HG03378 (cell line): ENCODE measurements at regions not wholly inside any gene's neighbourhood (a gene's known extent, or its start where the extent isn't known, plus 50 kb on each side); places are given as distances from the start of the nearest gene placed in this dataset.

Source experiments
- ATAC-seq: cut with Tn5 transposase; IDR thresholded peaks from one replicate; pipeline ENCODE4 v1.9.1; 2021; ENCODE audit warnings: mild to moderate bottlenecking, moderate library complexity; ENCODE audit not compliant: unreplicated experiment

- ATAC-seq: no peak
Observed at GRCh38 chr2:74735009-74735408, 81.0 kb downstream of the SEMA4F start.

- no peak for ATAC-seq
Observed at GRCh38 chr2:74735564-74735963, 81.5 kb downstream of the SEMA4F start.

- no peak for ATAC-seq
Observed at GRCh38 chr2:74736589-74736988, 82.5 kb downstream of the SEMA4F start.

DNA sequence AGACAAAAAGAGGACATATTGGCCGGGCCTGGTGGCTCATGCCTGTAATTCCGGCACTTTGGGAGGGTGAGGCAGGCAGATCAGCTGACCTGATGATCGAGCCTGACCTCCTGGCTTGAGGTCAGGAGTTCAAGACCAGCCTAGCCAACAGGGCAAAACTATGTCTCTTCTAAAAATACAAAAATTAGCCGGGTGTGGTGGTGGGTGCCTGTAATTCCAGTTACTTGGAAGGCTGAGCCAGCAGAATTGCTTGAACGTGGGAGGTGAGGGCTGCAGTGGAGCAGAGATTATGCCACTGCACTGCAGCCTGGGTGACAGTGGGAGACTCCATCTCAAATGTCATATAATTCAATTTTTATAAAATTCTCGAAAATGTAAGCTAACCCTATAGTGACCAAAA, 84.5 kb downstream of the SEMA4F start:
- no peak for ATAC-seq

DNA sequence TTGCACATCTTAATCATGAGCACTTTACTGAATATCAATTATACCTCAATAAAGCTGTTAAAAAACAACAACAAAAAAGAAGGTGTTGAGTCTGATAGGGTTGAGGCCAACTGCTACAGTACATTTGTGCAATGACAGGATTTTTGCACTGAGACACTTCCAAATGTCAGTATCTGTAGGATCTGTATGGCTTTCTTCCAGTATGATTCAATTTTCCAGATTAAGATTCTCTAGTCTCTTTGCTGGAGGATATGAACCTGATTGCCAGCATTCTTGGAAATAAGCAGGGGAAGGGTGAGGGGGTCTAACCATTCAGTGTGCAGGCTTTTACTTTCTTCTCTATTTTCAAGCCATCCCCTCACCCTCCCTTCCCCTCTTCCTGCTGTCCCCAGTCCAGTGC, 85.1 kb downstream of the SEMA4F start:
- ATAC-seq: no peak

GRCh38 chr2:74739733-74740241, 85.7 kb downstream of the SEMA4F start:
- no peak for ATAC-seq

- no peak for ATAC-seq
Observed at GRCh38 chr2:74740395-74740740, 86.3 kb downstream of the SEMA4F start.

- no peak for ATAC-seq
Observed at GRCh38 chr2:74740741-74741431, 86.8 kb downstream of the SEMA4F start.

GRCh38 chr2:74741629-74742028, 87.6 kb downstream of the SEMA4F start:
- no peak for ATAC-seq

DNA sequence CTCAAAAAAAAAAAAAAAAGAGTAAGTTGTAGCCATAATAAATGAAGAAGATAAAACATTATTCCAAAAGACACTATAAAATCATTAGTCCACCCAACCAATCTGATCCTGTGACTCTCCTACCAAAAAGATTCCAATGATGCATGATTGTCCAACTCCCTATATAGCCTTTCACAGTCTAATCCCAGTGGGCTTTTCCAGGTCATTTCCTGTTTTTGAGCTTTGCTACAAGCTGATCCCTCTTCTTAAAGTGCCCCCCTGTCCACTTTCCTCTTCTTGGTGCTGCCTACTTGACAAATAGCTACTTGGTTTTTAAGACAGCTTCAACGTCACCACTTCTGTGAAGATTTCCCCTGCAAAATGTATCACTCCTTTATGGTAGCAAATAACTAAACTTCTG, 88.4 kb downstream of the SEMA4F start:
- no peak for ATAC-seq

GRCh38 chr2:74743039-74743438, 89.0 kb downstream of the SEMA4F start:
- no peak for ATAC-seq

- no peak for ATAC-seq
Observed at GRCh38 chr2:74743778-74744177, 89.7 kb downstream of the SEMA4F start.

DNA sequence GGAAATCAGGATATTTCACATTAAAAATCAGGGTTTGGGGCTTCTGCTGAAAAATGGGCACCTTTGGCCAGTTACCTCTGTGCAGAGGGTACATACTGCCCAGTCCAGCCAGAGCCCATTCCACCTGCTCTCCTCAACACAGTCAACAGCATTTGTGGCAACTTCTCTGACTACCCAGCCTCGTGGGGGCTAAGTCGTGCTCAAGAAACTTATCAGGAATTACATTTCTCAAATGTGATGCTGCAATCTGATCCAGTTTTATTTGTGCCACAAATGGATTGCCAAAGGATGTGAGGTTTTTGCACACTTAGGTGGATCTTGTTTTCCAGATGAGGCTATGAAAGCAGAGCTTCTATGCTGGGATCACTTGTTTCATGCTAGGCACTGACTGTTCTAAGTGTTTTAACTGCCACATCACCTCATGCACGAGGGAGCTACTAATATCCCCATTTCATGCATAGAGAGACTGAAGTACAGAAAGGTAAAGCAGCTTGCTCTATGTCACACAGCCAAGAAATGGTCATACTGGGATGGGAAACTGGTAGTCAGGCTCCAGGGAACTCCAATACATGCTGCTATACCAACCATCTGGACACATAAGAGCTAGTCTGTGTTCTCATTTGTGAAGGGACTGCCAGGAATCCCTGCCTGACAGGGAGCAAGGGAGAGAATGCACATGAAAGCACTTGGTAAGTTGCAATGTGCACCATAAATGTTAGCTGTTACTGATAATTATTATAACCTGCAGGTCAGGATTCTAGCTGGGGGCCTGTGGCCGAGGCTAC, 89.0 kb upstream of the HK2 start:
- ATAC-seq: no peak

GRCh38 chr2:74745766-74746165, 88.2 kb upstream of the HK2 start:
- no peak for ATAC-seq

DNA sequence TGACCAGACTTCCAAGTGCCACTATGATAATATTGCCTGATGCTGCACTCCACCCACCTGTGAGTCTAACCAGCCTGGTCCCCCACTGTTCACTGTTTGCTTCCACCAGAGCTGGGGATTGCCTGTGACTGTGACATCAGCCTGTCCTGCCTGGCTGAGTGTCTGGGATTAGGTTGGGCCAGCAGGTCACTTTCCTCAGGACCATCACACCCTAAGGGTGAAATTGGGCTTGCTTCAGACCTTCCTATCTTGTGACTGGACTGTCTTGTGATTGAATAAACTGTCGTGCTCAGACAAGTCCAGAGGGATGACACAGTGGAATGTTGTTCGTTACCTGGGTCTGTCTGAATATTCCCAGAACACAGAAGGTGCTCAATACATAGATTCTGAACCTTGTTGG, 87.4 kb upstream of the HK2 start:
- ATAC-seq: no peak

DNA sequence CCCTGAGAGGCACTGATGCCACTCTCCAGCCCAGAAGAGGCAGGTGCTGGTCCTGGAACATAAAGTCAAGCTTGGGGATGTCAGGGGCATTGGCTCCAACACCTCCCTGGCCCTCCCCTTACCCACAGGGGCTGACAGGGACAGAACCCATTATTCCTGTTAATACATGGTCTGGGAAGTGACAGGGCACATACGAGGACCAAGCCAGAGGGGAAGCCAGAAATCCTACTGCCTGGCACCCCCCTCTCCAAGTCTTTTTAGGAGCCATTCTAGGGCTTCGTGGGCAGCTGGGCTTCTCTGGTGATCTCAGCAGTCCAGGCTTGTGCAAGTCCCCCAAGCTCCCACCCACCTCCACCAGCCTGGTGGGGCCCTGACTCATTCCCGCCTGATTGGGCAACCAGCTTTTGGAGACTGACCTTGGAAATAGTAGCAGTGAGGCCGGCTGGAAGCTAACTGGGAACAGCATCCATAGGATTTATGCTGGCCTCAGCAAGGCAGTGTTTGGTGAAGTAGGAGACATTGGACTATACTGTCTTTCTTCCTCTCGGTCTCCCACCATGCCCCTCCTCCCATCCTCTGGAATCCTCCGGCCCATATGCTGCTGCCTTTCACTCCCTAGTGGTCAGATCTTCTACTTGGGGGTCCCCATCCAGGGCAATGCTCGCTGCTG, 86.4 kb upstream of the HK2 start:
- ATAC-seq: no peak

DNA sequence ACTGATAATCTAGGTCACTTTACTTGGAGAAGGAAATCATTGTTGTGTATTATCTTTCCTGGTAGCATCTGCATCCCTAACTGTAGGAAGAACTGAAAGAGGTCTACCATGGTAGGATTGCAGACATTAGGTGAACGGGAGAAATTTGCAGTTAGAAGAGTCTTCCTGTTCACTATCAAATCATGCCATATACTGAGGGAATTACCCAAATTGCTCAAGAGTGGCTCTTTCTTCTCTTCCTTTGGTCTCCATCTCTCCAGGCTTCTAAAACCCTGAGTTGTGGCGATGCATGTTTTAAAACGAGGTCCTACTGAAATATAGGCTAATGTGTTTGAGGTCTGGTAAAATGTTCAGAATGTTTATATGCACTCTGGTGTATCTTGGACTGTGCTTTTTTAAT, 85.3 kb upstream of the HK2 start:
- ATAC-seq: no peak

GRCh38 chr2:74749432-74749831, 84.5 kb upstream of the HK2 start:
- ATAC-seq: no peak

GRCh38 chr2:74751981-74752851, 81.7 kb upstream of the HK2 start:
- ATAC-seq: no peak

- no peak for ATAC-seq
Observed at GRCh38 chr2:74755386-74755785, 78.5 kb upstream of the HK2 start.

DNA sequence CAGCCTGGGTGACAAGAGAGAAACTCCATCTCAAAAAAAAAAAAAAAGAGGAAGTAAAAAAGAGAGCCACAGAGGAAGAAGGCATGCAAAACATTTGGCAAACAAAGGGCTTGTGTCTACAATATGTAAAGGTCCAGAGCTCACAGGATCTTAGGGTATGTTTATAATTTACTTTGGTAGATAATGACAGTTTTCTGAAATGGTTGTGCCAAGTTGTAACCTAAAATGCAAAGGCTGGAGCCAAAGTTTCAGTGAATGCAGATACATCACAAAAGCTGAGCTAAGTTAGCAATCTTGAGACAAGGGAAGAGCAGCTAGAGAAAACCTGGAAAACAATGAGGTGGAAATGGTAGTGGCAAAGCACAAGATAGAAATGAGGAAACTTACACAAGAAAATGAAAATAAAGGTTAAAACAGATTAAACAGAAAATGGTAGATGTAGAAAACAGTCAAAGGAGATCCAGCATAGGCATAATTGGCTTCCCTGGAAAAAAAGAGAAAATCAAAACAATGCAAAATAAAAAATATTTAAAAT, 77.5 kb upstream of the HK2 start:
- no peak for ATAC-seq
